ENCODE measurements at regions not wholly inside any gene's neighbourhood (a gene's known extent, or its start where the extent isn't known, plus 50 kb on each side); places are given as distances from the start of the nearest gene placed in this dataset.

GRCh38 chr2:149703281-149703680 is 115.7 kb upstream of the MMADHC start:
- Histone ChIP-seq H2AFZ (ENCODE audit: low read depth, low read length) (no peak overlapping the region), H3K9ac (ENCODE audit: low read length) (no peak overlapping the region), H3K36me3 (replicated peaks; ENCODE audit: low read depth, low read length) (no peaks in the 10 kb centered on the region), H3K79me2 (ENCODE audit: low read length) (no peaks in the 10 kb centered on the region), H3K4me3 (ENCODE audit: low read length) (no peak overlapping the region), H3K27me3 (ENCODE audit: low read depth, low read length) (no peaks in the 10 kb centered on the region), H4K20me1 (ENCODE audit: insufficient read depth, low read length) (no peaks in the 10 kb centered on the region), H3K4me2 (ENCODE audit: low read length) (no peak overlapping the region), H3K4me1 (ENCODE audit: low read length) (no peaks in the 10 kb centered on the region), H3K9me3 (ENCODE audit: insufficient read depth, low read length) (no peaks in the 10 kb centered on the region), H3K27ac (ENCODE audit: low read length) (no peak overlapping the region)
- TF ChIP-seq EZH2phosphoT487 (IDR thresholded peaks at IDR 0.05; ENCODE audit: low read depth) (no peak), CTCF (IDR thresholded peaks at IDR 0.05; ENCODE audit: low read depth, low read length) (no peak)

- Histone ChIP-seq H3K27ac (ENCODE audit: low read length) (no peak overlapping the region), H3K9me3 (ENCODE audit: insufficient read depth, low read length) (no peaks in the 10 kb centered on the region), H3K79me2 (ENCODE audit: low read length) (no peaks in the 10 kb centered on the region), H3K4me3 (ENCODE audit: low read length) (no peak overlapping the region), H3K4me1 (ENCODE audit: low read length) (no peaks in the 10 kb centered on the region), H3K27me3 (ENCODE audit: low read depth, low read length) (no peaks in the 10 kb centered on the region), H3K36me3 (replicated peaks; ENCODE audit: low read depth, low read length) (no peaks in the 10 kb centered on the region), H3K4me2 (ENCODE audit: low read length) (no peak overlapping the region), H2AFZ (ENCODE audit: low read depth, low read length) (no peak overlapping the region), H4K20me1 (ENCODE audit: insufficient read depth, low read length) (no peaks in the 10 kb centered on the region), H3K9ac (ENCODE audit: low read length) (no peak overlapping the region)
- no peak for TF ChIP-seq EZH2phosphoT487 (IDR thresholded peaks at IDR 0.05; ENCODE audit: low read depth)
- no peak for TF ChIP-seq CTCF (IDR thresholded peaks at IDR 0.05; ENCODE audit: low read depth, low read length)
These were observed 115.0 kb upstream of the MMADHC start for GRCh38 chr2:149702571-149702970.

DNA sequence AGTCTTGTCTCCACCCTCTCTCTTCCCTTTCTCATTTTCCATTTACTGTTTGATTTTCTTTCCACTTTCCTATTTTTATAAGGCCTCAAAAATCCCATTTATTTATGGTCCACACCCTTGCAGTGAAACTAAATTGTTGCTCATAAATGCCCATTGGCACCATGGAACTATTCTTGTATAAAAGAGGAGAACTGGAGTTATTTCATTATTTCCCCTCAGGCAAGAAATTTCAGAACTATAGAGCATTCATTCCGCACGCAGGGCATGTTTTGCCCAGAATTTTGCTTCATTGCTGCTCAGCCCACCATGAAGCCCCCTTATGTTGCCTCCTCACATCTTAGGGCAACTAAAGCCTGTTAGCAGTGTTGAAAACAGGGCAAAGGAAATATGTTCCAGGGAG is 113.7 kb upstream of the MMADHC start:
- Histone ChIP-seq H3K4me2 (ENCODE audit: low read length) (no peak overlapping the region), H3K27me3 (ENCODE audit: low read depth, low read length) (no peaks in the 10 kb centered on the region), H3K4me3 (ENCODE audit: low read length) (no peak overlapping the region), H3K4me1 (ENCODE audit: low read length) (no peaks in the 10 kb centered on the region), H3K36me3 (replicated peaks; ENCODE audit: low read depth, low read length) (no peaks in the 10 kb centered on the region), H2AFZ (ENCODE audit: low read depth, low read length) (no peak overlapping the region), H3K27ac (ENCODE audit: low read length) (no peak overlapping the region), H3K9me3 (ENCODE audit: insufficient read depth, low read length) (no peaks in the 10 kb centered on the region), H3K79me2 (ENCODE audit: low read length) (no peaks in the 10 kb centered on the region), H3K9ac (ENCODE audit: low read length) (no peak overlapping the region), H4K20me1 (ENCODE audit: insufficient read depth, low read length) (no peaks in the 10 kb centered on the region)
- TF ChIP-seq EZH2phosphoT487 (IDR thresholded peaks at IDR 0.05; ENCODE audit: low read depth) (no peak), CTCF (IDR thresholded peaks at IDR 0.05; ENCODE audit: low read depth, low read length) (no peak)

DNA sequence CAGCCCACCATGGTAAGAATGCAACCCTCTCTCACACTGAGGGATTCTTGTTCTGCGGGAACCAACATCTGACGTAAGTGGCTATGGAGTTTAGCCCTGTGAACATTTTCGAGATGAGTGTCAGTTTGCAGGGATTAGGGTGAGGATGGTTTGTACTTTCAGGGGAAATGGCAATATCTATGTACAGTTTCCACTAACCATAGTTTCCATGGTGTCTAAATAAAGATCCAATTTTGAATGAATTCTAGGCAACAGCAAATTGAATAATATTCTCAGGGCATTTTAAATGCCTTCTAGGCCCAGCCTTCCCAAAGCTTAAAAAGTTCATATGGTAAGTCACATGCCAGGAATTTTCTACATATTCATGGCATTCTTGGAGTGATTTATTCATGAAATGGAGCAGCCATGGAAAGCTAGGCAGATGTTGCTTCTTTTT is 105.4 kb upstream of the MMADHC start:
- H3K27me3 ChIP-seq (ENCODE audit: low read depth, low read length), result no peaks in the 10 kb centered on the region
- no peak overlapping the region for H3K4me2 ChIP-seq (ENCODE audit: low read length)
- H3K27ac ChIP-seq (ENCODE audit: low read length), result no peak overlapping the region
- no peaks in the 10 kb centered on the region for H3K4me1 ChIP-seq (ENCODE audit: low read length)
- H3K9ac ChIP-seq (ENCODE audit: low read length), result no peak overlapping the region
- no peaks in the 10 kb centered on the region for H3K79me2 ChIP-seq (ENCODE audit: low read length)
- H4K20me1 ChIP-seq (ENCODE audit: insufficient read depth, low read length), result no peaks in the 10 kb centered on the region
- no peaks in the 10 kb centered on the region for H3K9me3 ChIP-seq (ENCODE audit: insufficient read depth, low read length)
- no peak overlapping the region for H2AFZ ChIP-seq (ENCODE audit: low read depth, low read length)
- no peaks in the 10 kb centered on the region for H3K36me3 ChIP-seq (replicated peaks; ENCODE audit: low read depth, low read length)
- no peak overlapping the region for H3K4me3 ChIP-seq (ENCODE audit: low read length)
- TF ChIP-seq EZH2phosphoT487 (IDR thresholded peaks at IDR 0.05; ENCODE audit: low read depth) (no peak), CTCF (IDR thresholded peaks at IDR 0.05; ENCODE audit: low read depth, low read length) (no peak)
